Activated CD4-positive, alpha-beta T cell treated with anti-CD3 and anti-CD28 coated beads, Interleukin-2, Interleukin-6, amounts not matched to agents 100 ng/mL and 50 ng/mL, durations not matched to agents 16 hours and 8 hours (primary cell): ENCODE measurements at regions not wholly inside any gene's neighbourhood (a gene's known extent, or its start where the extent isn't known, plus 50 kb on each side); places are given as distances from the start of the nearest gene placed in this dataset.
"Not testable (repeated sequence)": the region's sequence is repeated elsewhere in the genome, so short reads cannot be mapped to it uniquely, and the experiment has no call there.

ENCODE experiments used
- DNase-seq: peaks from one replicate; pipeline ENCODE4 v3.0.0-alpha.2; 2020

GRCh38 chr12:124379938-124380754 lies 85.3 kb downstream of the RFLNA start:
- DNase-seq, result no peak

- DNase-seq, result no peak
Measured at GRCh38 chr12:124379379-124379937, 84.6 kb downstream of the RFLNA start.

GRCh38 chr12:124378926-124379325 lies 84.0 kb downstream of the RFLNA start:
- DNase-seq, result no peak

- DNase-seq, result no peak
Measured at GRCh38 chr12:124377981-124378509, 83.2 kb downstream of the RFLNA start.

GRCh38 chr12:124376435-124376834 lies 81.5 kb downstream of the RFLNA start:
- no peak for DNase-seq

GRCh38 chr12:124375789-124376175 lies 80.9 kb downstream of the RFLNA start:
- DNase-seq, result no peak

- DNase-seq, result no peak
Measured at GRCh38 chr12:124375141-124375788, 80.4 kb downstream of the RFLNA start.

- no peak for DNase-seq
Measured at GRCh38 chr12:124374567-124374966, 79.7 kb downstream of the RFLNA start.

GRCh38 chr12:124374147-124374546 lies 79.3 kb downstream of the RFLNA start:
- no peak for DNase-seq

- DNase-seq, result not testable (repeated sequence)
Measured at GRCh38 chr12:124373701-124374100, 78.8 kb downstream of the RFLNA start.

- DNase-seq, result no peak
Measured at GRCh38 chr12:124372831-124373230, 77.9 kb downstream of the RFLNA start.

- no peak for DNase-seq
Measured at GRCh38 chr12:124371970-124372555, 77.2 kb downstream of the RFLNA start.

GRCh38 chr12:124371366-124371765 lies 76.5 kb downstream of the RFLNA start:
- DNase-seq, result no peak

- DNase-seq, result no peak
Measured at GRCh38 chr12:124370851-124371250, 76.0 kb downstream of the RFLNA start.

- no peak for DNase-seq
Measured at GRCh38 chr12:124370384-124370783, 75.5 kb downstream of the RFLNA start.

- no peak for DNase-seq
Measured at GRCh38 chr12:124369827-124370378, 75.0 kb downstream of the RFLNA start.

- DNase-seq, result no peak
Measured at GRCh38 chr12:124369055-124369826, 74.3 kb downstream of the RFLNA start.

GRCh38 chr12:124368421-124369032 lies 73.6 kb downstream of the RFLNA start:
- no peak for DNase-seq

GRCh38 chr12:124365726-124366430 lies 71.0 kb downstream of the RFLNA start:
- DNase-seq, result no peak
